GM18502 (cell line): ENCODE measurements at regions not wholly inside any gene's neighbourhood (a gene's known extent, or its start where the extent isn't known, plus 50 kb on each side); places are given as distances from the start of the nearest gene placed in this dataset.

Experiments used
- ATAC-seq: cut with Tn5 transposase; IDR thresholded peaks from one replicate; pipeline ENCODE4 v1.9.1; 2021; ENCODE audit warnings: mild to moderate bottlenecking; ENCODE audit not compliant: unreplicated experiment, poor library complexity

DNA sequence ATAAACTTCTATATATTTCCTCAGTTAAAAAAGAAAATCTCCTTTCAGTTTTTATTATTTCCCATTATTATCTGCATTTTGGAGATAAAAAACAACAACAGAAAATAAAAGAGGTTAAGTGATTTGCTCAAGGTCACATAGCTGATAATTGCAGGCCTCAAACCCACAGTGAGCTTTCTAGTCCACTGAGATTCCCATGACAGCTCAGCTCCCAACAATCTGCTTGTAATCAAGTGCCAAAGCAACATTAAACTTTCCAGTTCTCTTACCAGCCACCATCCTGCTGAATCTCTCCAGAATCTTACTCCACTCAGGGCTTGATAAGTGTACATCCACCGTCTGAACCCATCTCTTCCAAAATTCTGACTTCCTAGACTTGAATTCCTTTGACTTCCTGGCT, 318.2 kb upstream of the SEMA6D start:
- no peak for ATAC-seq

DNA sequence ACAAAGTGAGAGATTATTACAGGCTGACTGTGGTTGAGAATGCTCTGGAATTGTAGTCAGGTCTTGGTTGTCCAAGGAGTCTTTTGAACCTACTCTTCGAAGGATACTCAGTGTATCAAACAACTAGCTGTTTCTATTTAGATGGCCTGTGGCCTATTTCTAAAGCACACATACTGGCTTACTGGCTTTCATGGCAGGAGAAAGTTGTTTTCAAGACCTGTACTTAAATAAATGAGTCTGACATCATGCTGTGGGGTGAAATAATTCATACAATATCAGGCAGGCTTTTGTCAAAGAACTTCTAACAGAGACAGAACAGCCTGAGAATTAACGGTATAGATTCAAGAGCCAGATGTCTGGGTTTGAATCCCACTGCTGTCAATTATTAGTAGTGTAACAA, 316.7 kb upstream of the SEMA6D start:
- ATAC-seq = no peak

DNA sequence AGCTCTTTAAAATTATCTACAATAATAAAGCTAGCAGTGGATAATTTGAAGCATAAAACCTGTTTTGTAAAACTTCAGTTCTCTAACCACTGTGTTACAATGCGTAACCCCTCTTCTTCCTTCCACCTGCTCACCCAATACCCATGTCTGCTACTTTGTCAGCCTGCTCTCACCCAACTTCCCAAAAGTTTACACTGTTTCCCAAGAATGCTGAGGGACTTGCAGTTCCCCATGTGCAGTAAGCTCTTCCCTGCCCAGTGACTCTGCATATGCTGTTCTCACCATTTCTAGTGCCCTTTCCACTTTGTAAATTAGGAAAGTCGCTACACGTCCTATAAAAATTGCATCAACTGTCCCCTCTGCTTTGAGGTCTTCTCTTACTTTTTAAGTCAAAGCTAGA, 315.9 kb upstream of the SEMA6D start:
- no peak for ATAC-seq

DNA sequence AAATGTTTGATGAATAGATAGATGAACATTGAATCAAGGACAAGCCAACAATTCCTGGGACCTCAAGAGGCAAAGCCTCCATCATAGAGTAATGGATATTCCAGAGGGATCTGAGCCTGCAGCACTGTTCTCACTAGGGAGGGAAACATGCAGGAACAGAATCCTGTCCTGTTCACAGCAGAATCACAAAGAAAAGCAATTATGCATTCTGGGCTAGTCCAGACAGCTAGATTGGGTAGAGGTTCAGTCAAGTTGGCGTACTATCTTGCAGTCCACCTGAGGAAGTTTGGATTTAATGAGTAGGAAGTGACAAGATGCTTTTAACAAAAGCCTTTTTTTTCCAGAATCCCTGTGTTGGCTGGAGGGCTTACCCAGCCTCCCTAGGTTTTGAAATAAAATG, 314.5 kb upstream of the SEMA6D start:
- ATAC-seq = no peak

DNA sequence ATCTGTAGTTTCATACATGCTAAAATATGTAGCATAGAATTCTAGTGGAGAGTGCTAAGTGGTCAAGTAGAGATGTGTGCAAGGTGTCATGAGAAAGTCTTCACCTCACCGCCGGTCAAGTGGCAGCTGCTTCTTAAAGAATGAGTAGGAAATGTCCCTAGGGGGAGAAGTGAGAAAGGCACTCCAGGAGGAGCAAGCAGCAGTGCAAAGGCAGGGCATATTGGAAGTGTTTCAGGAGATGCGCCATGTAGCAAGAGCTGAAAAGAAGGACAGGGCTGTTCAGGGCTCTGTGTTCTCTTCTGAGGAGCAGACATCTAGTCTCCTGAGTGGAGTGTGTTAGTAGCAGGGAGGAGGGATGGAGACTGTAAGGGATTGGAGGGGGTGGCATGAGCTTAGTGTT, 312.4 kb upstream of the SEMA6D start:
- no peak for ATAC-seq

DNA sequence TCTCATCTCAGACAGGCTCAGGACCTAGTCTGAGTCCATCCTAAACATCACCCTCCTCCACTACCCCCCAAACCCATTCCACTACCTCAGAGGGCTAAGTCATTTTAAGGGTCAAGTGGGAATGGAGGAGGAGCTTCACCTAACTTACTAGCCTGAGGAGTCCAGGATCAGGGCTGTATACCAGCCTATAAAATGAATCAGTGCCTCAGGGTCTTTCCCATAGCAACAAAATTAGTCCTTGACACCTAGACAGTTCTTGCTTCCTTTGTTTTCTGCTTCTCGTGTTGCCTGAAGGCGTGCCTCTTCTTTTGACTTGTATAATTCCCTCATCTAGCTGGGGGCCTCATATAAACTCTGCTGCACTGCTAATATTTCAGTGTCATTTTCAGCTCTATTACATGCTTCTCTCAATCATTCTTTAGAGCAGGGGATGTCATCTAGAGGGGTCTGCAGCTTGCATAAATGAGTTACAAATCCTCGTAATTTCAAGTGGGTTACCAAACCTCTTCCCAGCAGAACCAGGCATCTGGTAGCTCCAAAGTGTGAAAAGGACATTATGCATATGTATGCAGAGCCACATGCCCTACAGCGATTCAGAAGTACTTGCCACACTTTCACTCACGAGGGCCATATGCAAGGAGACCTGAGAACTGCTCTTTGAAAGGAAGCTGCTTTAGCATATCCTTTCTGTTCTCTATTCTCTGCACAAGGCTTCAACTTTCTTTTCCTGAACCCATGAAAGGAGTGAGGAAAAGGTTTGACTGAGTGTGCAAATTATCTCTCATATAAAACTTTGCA, 311.7 kb upstream of the SEMA6D start:
- ATAC-seq = no peak

DNA sequence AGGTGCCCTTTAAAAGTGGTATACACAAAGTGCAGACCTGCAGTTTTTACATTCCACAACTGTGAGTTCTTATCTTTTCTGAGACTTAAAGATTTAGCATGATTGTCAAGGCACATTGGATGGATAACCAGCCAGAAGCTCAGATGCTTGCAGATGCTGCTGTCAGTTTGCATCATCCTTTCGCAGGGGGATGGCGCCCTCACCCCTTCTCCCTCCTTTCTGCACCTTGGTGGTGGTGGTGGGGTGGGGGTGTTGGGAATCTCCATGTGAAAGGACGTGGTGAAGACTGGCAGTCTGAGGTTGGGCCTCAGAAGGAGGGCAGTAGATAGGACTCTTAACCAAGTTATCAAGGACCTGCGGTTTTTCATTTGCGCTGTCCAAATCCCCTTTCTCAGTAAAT, 309.6 kb upstream of the SEMA6D start:
- ATAC-seq = no peak

DNA sequence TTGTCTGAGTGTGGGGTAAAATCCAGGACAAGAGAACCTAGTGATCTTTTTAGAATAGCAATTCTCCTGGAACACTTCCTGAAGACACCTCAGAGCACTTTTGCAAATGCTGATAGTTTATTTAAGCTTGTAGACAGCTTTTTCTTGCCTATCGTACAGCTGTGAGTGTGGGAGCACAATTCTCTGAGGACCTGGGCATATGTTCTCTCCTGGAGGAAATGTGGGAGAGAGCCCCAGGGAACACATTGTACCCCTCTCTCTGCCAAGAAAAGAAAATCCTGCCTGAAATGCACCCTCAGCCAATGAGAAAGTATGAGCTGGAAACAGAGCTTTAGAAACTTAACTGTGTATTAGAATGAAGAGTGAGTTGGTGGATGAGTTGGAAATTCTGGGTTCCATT, 308.3 kb upstream of the SEMA6D start:
- ATAC-seq = no peak

DNA sequence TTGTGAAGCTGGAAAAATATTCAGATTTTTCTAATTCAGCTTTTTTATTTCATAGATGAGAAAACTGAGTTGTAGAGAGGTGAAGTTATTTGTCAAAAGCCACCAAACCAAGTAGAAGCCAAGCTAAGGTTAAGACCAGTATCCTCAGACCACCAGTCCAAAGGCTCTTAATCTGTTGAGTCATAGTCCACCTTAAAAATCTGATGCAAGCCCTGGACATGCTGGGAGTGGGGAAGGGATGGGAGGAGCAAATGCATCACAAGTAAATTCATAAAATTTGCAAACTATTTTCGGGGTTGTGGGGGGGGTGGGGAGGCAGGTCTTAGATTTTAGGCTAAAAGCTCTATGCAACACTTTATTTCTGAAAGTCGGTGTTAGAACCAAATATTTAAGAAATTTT, 307.7 kb upstream of the SEMA6D start:
- ATAC-seq = no peak

DNA sequence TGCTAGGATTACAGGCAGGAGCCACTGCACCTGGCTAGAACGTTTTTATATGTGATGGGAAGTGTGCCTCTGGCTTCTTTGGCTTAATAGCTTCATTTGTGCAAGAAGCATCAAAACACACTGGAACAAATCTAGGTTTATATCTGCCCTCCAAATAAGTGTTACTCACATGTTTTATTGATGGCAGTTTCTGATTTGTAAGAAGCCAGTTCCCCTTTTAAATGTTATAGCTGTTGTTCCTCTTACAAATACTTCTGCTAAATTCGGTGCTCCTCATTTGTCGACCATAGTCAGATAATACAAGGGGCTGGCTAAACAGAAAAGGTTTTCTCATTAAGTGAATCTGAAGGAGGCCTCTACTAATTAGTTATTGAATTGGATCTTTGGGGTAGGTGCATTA, 307.1 kb upstream of the SEMA6D start:
- ATAC-seq = no peak

DNA sequence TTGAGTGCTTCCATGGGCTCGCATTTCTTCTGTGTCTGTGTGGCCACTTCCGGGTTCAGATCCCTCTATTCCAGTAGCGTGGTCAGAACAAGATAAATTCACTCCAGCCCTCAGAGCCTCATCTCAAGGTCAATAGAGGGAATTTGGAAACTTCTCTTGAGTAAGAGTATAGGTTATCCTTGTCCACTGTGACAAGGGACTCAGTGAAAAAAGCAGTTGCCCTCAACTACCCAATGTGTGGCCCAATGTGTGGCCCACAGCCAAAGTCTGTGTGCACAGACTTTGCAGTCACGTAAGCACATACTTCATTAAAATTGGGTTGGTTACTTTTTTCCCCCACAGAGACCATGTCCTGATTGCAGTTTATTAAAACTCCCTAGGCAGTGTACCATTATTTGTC, 305.6 kb upstream of the SEMA6D start:
- no peak for ATAC-seq

DNA sequence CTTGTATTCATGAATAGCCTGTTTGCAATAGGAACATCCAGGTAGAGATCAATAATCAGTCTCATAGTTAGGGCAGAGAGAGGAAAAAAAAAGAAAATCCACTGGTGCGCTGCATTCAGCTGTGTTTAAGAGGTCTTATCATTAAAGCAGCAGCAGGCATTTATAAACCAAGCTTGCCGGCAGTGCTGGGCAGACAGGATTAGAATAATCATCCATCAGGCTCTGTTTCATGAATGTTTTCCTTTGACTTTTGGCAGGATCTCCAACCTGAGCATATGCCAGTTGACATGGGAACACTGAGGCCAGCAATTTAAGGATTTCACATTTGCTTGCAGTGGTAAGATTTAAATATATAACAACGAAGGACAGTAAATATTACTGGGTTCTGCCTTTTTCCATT, 305.2 kb upstream of the SEMA6D start:
- ATAC-seq = no peak

DNA sequence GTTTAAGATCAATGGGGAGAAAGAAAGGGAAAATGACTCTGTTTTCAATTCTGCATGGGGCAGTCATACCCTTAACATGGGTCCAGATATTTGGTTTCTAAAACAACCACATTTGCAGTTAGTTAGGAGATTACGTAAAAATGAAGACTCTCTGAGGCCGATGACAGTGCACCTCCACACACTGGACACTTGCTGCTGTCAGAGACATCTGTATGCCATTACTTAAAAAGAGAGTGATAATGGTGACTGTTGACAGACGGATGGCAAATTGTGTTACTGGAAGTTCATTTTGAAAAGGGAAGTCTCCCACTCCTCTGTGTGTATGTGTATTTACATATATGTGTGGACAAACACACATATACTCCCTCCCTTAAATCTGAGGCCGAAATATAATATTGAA, 304.5 kb upstream of the SEMA6D start:
- ATAC-seq = no peak

DNA sequence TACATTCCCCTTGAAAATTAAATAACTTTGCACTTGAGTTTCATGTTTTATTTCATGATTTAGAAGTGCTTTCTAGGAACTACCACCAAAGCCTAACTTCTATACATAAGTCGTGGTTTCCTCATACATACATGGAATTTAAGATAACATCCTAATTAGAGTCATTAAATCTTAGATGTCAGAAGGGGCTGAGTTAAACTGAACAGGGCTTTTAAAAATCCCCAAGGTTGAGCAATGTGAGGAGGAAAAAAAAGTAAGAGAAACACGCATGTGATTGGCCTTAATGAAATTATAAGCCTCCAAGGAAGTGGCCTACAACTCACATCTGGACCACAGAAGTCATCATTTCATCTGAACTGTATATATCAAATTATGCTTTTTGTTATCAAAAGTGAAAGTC, 303.1 kb upstream of the SEMA6D start:
- ATAC-seq = no peak

DNA sequence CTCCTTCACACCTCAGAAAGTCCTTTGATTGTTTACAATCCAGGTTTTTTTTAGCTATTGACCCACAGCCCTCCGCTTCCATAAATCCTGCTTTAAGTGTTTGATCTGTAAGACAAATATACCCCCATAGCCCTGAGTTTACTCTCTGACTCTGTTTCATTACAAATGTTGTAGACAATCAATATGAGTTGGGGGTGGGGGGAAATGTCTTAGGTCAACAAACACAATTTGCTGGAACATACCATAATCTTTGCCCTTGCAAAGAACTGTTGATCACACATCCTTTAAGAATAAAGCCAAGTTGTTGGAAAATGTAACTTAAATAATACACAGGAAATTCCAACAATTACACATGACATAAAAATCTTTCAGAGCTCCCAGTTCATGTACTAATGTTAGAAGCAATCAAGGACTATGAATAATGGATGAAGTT, 301.8 kb upstream of the SEMA6D start:
- no peak for ATAC-seq

DNA sequence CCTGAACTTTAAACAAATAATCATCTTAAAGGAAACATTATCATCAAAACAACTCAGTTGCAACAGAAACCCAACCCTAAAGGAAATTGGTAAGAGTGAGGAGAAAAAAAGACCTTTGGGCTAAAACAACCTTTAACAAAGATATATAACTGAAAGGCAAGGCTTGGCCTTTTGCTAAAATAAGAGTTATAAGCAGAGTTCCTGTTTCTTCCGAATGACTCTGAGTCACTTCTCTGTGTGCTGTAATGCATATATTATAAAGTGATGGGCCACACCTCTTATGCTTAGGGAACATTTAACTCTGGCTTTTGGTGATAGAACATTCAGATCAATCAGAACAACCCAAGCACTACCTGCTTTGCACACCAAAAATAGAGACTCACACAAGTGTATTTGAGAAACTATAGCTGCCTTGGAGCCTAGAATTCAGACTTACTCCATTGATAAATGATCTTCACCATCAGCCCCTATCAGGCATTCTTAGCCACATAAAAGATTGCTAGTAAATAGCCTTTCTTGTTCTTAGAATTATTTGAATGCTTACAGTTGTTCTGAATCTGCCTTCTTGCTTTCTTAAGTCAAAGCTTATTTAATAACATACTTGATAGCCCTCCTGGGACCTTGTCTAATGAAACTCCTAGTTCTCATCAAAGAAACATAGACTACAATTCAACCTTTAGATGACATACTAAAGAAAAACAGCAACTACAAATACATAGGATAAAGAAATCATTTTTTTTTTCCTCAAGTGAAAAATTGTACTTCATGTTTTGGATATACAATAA, 294.2 kb upstream of the SEMA6D start:
- ATAC-seq = no peak

DNA sequence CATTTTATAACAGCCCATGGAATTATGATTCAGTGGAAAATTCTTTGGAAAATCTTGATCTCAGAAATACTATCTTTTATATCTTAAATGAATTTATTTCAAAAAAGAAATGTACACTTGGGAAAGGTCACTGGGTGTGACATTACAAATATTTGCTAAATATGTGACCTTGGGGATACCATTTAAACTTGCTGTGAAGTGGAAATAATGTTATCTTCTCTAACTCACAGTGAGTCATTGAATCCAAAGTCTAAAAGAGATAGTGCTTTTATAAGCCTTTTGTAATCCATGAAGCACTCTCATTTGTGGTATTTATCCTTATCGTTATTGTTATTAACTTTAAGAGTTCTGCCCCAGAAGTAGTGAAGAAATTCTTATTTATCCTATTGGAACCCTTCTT, 289.8 kb upstream of the SEMA6D start:
- ATAC-seq = no peak

DNA sequence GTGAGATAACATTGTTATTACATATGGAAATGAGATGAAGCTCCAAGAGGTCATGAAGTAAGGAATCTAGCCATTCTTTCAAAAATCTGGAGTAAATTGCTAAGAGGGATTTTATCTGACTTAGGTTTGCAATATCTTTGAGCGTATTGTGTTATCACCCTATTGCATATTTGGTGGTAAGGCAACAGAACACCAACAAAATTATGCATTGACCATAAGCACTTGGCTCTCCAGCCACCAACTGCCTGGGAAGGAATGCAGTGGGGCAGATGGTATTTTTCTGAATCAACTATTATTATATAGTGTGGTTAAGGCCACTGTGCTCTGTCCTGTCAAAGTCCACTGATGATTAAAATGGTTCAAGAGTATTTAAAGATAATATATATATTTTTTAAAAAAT, 287.9 kb upstream of the SEMA6D start:
- no peak for ATAC-seq

DNA sequence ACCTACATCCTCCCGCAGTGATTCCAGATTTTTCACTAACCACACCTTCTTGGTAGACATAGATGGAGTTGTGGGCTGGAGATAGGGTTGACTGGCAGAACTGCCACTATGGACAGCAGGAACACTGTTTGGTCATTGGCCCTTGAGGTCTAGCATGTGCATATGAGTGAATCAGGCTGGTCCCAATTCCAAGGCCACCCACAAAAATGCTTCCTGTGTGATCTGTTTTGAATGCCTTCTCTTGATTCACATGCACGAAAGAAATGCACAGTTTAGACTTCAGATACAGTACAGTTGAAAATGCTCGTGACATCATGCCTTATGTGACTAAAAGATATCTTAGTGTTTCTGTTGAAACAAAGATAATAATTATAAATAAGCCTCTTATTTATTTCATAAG, 285.8 kb upstream of the SEMA6D start:
- ATAC-seq = no peak

DNA sequence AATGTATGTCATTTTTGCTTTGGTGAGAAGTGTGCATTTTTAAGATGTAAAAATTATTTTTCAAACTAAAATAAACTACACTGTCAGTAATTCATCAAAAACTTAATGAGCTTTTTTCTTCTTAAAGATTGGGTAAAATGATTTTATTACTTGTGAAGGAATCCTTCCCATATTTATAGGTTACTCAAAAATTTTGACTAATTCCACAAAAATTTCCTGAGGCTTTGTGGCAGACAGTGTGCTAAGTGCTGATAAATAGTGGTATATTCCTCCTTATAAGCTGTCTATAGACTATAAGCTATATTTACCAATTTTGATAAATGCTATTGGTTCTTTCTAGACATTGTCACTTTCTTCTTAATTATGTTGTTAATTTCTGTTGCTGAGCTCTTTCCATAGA, 284.5 kb upstream of the SEMA6D start:
- no peak for ATAC-seq

DNA sequence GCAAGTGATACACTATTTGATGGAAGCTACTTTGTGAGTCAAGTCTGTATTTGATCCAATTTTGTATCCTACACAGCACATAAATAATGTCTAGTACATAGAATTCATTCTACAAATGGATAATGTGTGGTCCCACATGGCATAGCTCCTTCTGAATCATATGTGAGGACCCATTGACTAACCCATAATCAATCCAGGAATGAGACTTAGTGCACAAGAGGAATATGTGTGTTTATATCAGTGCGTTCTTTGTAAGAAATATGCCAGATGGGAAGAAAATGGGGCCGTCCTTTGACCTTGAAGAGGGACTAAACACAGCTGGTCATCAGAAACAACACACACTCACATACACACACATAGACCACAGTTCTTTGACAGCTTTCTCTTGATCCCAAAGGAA, 282.7 kb upstream of the SEMA6D start:
- ATAC-seq = no peak

DNA sequence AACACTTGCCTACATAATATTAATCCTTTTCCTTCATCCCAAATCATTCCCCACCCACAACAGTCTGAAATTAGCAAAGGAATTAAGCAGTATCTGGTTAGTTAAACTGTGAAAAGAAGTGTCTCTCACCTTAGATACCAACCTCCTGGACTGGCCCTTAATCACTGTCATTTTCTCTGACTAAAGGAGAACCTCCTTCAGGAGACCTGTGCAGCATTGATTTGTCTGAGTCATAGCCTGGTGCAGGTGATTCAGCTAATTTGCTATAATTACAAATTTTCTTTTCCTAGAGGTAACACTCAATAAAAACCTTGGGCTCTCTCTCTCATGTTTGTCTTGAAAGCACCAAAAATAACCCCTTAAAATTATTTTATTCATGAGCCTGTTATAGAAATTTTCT, 279.8 kb upstream of the SEMA6D start:
- no peak for ATAC-seq
